NCI-H510A treated with DMSO at 0.1 percent for 48 hours (cell line): ENCODE measurements at regions not wholly inside any gene's neighbourhood (a gene's known extent, or its start where the extent isn't known, plus 50 kb on each side); places are given as distances from the start of the nearest gene placed in this dataset.

ENCODE experiments used
- DNase-seq: peaks from one replicate; lab custom pipeline; 2025; lab: John Stamatoyannopoulos, UW

DNA sequence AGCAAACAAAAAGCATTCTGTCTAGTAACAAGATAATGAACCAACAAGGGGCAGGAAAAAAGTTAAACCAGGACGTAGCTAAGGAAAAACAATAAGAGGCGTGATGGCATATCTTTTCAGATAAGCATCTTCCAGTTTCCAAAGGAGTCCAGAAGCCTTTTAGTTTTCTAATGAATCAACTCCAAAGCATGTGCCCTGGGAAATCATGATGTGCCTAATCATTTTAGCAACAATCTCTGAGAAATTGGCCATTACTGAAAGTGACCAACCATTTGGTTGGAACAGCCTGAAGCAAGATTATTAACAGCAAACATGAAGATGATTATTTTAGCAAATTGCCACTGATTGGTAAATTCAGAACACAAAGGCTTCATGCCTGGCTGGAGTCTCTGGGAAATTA is 440.9 kb upstream of the MAF start:
- DNase-seq: no peak

DNA sequence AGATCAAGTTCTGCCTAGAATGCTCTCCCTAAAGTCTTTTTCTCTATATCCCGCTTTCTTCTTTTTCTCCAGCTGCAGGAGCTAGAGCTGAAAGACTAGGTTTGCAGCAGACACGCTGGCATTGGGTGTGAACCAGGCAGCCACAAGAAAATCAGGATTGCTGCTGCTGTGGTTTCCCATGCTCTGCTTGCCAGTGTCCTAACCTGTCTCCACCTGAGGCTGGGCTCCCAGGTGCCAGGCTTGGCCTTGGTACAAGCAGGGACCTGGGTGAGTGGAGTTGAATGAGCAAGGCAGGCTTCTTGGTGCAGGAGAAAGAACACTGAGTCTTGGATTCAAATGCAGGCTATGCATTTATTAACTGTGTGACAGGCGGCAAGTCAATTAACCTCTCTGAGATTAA is 440.3 kb upstream of the MAF start:
- no peak for DNase-seq

DNA sequence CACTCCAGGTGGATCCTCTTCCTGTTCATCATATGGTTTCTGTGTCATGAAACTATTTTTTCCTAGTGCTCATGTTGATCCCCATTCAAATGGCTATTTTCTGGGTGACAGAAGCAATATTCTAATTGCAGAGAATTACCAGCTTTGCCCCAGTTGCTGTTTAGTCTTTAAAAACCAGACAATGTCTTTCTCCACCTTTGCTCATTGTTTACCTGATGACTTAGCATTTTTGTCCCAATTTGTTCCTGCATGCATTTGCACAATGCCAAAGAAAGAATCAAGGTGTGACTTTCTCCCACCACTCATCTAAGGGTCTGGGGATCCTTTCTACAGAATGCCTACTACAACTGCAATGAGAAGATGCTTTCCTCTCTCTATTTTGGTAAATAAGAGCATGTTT is 439.9 kb upstream of the MAF start:
- no peak for DNase-seq

DNA sequence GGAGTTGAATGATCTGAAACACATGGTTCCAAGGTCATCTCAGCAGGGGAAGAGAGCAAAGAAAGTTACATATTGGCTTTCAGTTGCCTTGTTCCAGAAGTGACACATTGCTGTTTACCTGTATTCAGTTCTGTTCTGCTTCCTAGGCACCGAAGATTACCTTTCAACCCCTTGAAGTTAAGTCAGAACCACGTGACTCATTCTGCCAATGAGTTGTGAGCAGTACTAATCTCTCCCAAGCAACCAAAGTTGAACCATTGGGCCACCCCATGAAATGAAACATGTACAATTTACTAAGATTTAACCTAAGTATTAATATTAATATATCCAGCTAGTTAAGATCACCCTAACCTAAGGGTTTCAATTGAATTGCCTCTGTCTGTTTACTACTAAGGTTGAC is 439.2 kb upstream of the MAF start:
- no peak for DNase-seq

GRCh38 chr16:80038566-80038965 is 438.0 kb upstream of the MAF start:
- no peak for DNase-seq

DNA sequence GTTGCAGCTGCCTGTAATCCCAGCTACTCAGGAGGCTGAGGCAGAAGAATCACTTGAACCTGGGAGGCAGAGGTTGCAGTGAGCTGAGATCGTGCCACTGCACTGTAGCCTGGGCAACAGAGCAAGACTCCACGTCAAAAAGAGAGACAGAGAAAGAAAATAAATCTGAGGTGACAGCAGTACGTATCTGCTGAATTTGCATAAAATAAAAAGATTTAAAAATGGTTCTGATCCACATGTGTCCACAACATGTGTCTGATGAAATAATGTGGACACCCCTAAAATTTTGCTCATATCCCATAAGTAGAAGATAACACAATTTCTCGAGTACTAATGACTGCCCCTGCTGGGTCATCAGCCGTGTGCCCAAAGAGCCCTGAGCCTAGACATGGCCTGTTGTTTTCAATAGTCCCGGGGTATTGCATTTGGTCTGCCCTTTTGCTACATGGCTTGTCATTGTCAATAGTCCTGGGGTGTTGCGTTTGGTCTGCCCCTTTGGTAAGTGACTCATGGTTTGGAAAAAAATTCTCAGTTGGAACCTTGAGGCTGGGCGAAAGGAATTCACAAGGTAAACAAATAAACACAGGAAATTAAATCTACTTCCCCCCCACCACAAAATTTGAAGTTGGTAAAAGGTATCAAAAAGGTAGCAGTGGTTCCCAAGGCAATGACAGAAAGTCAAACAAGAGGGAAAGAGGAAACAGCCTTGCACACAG is 434.6 kb upstream of the MAF start:
- no peak for DNase-seq

DNA sequence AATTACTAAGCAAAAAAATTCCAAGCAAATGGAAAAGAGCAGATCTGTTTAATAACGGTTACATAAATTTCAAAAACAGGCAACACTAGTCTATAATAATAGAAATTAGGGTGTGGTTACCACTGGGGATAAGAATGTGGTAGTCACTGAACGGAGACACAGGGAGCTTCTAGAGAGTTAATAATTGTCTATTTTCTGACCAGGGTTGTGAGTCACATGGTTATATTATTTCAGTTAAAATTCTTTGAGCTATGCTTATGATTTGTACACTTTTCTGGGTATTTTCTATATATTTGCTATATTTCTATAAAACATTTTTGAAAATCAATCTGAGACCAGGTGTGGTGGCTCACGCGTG is 433.9 kb upstream of the MAF start:
- DNase-seq: no peak

GRCh38 chr16:80033783-80034468 is 433.4 kb upstream of the MAF start:
- DNase-seq: no peak

GRCh38 chr16:80029761-80030481 is 429.4 kb upstream of the MAF start:
- no peak for DNase-seq

GRCh38 chr16:80029381-80029630 is 428.8 kb upstream of the MAF start:
- DNase-seq: no peak

- DNase-seq: no peak
Measured at GRCh38 chr16:80028581-80029380, 428.2 kb upstream of the MAF start.

DNA sequence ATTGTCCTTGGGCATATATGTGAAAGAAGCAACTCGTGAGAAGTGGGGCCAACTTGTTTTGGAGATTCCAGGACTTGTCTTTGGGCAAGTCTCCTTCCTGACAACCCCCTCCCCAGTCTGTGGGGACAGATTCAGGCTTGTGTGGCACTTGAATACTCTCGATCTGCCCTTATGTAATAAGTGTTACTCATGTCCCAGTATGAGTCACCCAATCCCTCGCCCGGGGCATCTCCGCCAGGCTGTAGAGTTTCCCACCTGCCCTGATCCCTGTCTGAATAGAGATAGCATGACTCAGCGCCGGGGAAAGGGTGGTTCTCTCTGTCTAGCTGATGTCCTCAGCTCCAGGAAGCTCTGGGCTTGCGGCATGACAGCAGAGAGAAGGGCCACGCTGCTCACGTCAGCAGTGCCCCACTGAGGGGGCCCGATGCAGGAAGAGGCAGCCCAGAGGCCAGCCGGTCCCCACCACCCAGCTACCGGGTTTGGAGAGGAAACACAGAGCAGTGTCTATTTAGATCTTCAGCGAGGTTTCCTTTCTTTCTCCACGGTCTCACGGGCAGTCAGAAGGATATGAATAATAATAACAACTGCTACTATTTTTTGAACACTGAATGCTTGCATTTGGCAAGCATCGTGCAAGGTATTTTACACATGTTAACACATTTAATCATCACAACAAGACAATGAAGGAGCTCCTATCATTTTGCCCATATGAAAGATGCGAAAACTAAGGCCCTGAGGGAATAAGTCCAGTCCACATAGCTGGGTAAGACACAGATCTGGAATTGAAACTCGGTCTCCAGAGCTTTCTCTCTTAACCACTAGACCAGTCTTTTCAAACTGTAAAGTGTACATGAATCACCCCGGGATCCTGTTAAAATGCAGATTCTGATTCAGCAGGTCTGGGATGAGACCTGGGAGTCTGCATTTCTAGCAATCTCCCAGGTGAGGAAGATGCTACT is 426.7 kb upstream of the MAF start:
- DNase-seq: peak; percentile 79

GRCh38 chr16:80025236-80025635 is 424.7 kb upstream of the MAF start:
- no peak for DNase-seq

- no peak for DNase-seq
Measured at GRCh38 chr16:80024443-80024842, 423.9 kb upstream of the MAF start.

GRCh38 chr16:80023865-80024264 is 423.3 kb upstream of the MAF start:
- DNase-seq: peak; percentile 30

DNA sequence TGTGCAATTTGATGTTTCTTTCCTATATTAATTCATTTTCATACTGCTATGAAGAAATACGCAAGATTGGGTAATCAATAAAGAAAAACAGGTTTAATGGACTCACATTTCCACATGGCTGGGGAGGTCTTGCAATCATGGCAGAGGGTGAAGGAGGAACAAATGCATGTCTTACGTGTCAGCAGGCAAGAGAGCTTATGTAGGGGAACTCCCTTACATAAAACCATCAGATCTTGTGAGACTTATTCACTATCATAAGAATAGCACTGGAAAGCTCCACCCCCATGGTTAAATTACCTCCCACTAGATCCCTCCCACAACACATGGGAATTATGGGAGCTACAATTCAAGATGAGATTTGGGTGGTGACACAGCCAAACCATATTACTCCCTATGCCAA is 418.9 kb upstream of the MAF start:
- DNase-seq: no peak

DNA sequence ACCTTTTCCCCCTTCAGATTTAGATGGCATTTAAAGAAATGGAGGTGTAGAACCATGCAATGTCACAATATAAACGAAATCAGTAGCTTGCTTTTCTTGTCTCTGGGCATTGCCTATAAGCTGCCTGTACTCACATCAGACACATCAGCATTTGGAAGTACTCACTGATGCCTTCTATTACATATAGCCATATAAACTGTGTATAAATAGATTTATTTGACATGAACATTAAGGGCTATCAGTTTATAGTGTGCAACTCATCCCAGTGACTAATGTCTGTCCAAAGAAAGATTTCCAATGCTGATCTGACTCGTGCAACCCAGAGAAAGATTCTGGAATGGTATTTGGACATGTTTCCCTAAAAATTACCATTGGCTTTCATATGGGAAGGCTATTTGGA is 417.9 kb upstream of the MAF start:
- no peak for DNase-seq

GRCh38 chr16:80016731-80017326 is 416.3 kb upstream of the MAF start:
- DNase-seq: no peak

GRCh38 chr16:80015566-80015965 is 415.0 kb upstream of the MAF start:
- DNase-seq: no peak

GRCh38 chr16:80014241-80014939 is 413.9 kb upstream of the MAF start:
- DNase-seq: peak; percentile 6

DNA sequence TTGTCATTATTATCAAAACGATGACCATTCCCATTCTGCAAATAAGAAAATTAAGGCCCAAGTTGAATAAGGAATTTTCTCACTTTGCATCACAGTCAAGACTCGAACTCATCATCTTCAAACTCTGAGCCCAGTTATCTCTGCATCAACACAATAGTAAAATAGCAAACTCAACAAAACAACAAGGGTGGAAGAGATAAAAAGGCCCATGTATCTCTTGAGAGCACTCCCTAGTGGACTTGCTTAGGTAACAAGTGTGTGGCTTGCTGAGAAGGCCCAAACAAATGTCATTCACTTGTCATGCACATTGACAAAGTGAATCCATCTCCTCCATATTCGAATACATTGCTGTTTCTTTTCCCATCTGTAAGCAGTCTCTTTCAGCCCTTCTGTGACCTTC is 412.0 kb upstream of the MAF start:
- DNase-seq: no peak
